ENCODE measurements at regions not wholly inside any gene's neighbourhood (a gene's known extent, or its start where the extent isn't known, plus 50 kb on each side); places are given as distances from the start of the nearest gene placed in this dataset.

DNA sequence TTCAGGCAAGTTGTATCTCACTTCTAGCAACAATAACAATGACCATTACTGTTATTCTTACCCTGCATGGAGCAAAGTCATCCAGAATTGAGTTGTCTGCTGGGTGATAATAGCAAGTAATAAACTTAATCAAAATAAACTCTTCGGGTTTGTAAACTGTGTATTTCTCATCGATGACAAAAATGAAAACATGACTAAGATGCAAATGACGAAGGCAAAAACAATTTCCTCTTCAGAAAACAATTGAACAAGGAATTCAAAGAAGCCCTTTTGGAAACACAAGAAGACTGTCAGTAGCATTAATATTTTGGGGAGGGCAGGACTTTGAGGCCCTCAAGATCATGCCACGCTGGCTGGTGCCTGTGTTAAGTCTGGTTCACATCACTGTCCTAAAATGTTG lies 232.0 kb downstream of the BTG1 start:
- TF ChIP-seq CTCF (conservative IDR thresholded peaks at IDR 0.05; ENCODE audit: low read length) (no peak), EZH2phosphoT487 (IDR thresholded peaks at IDR 0.05; ENCODE audit: borderline replicate concordance, low read depth, low read length) (no peak)
- H3K4me2 ChIP-seq (ENCODE audit: low read length): no peak overlapping the region
- POLR2A ChIA-PET: interaction anchor here (0.6 to 1.0 kb wide), 2 partner anchors 17 to 312 kb away, joined by 3 read pairs; no protein-coding TSS in a partner anchor

GRCh38 chr12:91913124-91913523 lies 232.5 kb downstream of the BTG1 start:
- BruUV-seq (replicated peaks): no TSS peak
- POLR2A ChIA-PET: interaction anchor here (0.5 to 0.7 kb wide), 2 partner anchors 701 to 1104 kb away, joined by 3 to 5 read pairs; no protein-coding TSS in a partner anchor
- intact Hi-C loops (cut with micrococcal nuclease; ENCODE audit: unreplicated experiment): no loop called here
- Histone ChIP-seq H3K79me2 (ENCODE audit: insufficient read depth, low read depth, low read length) (no peaks in the 10 kb centered on the region), H3K4me2 (ENCODE audit: low read length) (no peak overlapping the region), H3K9me2 (ENCODE audit: insufficient read depth, low read length) (no peaks in the 10 kb centered on the region), H3K27ac (ENCODE audit: low read depth, low read length, poor library complexity, severe bottlenecking) (no peak overlapping the region), H3K4me3 (ENCODE audit: low read depth, low read length, poor library complexity, severe bottlenecking) (no peak overlapping the region), H4K20me1 (ENCODE audit: insufficient read depth, low read length) (no peaks in the 10 kb centered on the region), H3K9me3 (ENCODE audit: low read length) (no peaks in the 10 kb centered on the region), H3K36me3 (ENCODE audit: insufficient read depth, low read length) (no peaks in the 10 kb centered on the region), H3K4me1 (ENCODE audit: insufficient read depth, low read length, poor library complexity, severe bottlenecking) (no peaks in the 10 kb centered on the region), H2AFZ (ENCODE audit: low read length) (no peak overlapping the region)
- DNase-seq (ENCODE audit: low spot score): no peak
- CTCF ChIA-PET (ENCODE audit: unreplicated experiment): no interaction called here
- no peak for TF ChIP-seq EZH2phosphoT487 (IDR thresholded peaks at IDR 0.05; ENCODE audit: borderline replicate concordance, low read depth, low read length)
- TF ChIP-seq CTCF (conservative IDR thresholded peaks at IDR 0.05; ENCODE audit: low read length): no peak

More for the DNA sequence above, 232.0 kb downstream of the BTG1 start:
- CTCF ChIA-PET (ENCODE audit: unreplicated experiment): no interaction called here
- H3K9me3 ChIP-seq (ENCODE audit: low read length): no peaks in the 10 kb centered on the region
- H3K79me2 ChIP-seq (ENCODE audit: insufficient read depth, low read depth, low read length): no peaks in the 10 kb centered on the region
- no peaks in the 10 kb centered on the region for H3K4me1 ChIP-seq (ENCODE audit: insufficient read depth, low read length, poor library complexity, severe bottlenecking)
- H3K27ac ChIP-seq (ENCODE audit: low read depth, low read length, poor library complexity, severe bottlenecking): no peak overlapping the region
- H3K36me3 ChIP-seq (ENCODE audit: insufficient read depth, low read length): no peaks in the 10 kb centered on the region
- H4K20me1 ChIP-seq (ENCODE audit: insufficient read depth, low read length): no peaks in the 10 kb centered on the region
- no peak for DNase-seq (ENCODE audit: low spot score)
- no peaks in the 10 kb centered on the region for H3K9me2 ChIP-seq (ENCODE audit: insufficient read depth, low read length)
- intact Hi-C loops (cut with micrococcal nuclease; ENCODE audit: unreplicated experiment): no loop called here
- BruUV-seq (replicated peaks): no TSS peak
- no peak overlapping the region for H3K4me3 ChIP-seq (ENCODE audit: low read depth, low read length, poor library complexity, severe bottlenecking)
- H2AFZ ChIP-seq (ENCODE audit: low read length): no peak overlapping the region

DNA sequence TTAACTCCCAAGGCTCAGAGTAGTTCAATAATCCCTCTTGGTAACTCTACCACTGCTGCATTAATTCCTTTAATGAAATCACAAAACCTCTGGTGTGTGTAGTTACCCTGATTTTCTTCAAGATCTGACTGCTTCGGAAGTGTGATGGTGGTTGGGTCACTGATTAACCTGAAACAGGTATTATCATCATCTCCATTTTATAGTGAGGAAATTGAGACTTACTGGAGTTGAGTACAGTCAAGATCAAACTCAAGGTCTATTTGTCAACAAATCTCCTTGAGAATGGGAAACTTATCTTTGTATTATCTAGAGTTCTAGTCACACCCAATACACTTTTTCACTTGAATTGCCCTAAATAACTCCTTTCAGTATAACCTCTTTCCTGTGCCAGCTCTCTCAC lies 233.5 kb downstream of the BTG1 start:
- CTCF ChIA-PET (ENCODE audit: unreplicated experiment): no interaction called here

More for the DNA sequence above, 233.5 kb downstream of the BTG1 start:
- Histone ChIP-seq H3K9me2 (ENCODE audit: insufficient read depth, low read length) (no peaks in the 10 kb centered on the region), H4K20me1 (ENCODE audit: insufficient read depth, low read length) (no peaks in the 10 kb centered on the region), H3K4me3 (ENCODE audit: low read depth, low read length, poor library complexity, severe bottlenecking) (no peak overlapping the region), H3K36me3 (ENCODE audit: insufficient read depth, low read length) (no peaks in the 10 kb centered on the region), H2AFZ (ENCODE audit: low read length) (no peak overlapping the region), H3K4me1 (ENCODE audit: insufficient read depth, low read length, poor library complexity, severe bottlenecking) (no peaks in the 10 kb centered on the region), H3K79me2 (ENCODE audit: insufficient read depth, low read depth, low read length) (no peaks in the 10 kb centered on the region), H3K4me2 (ENCODE audit: low read length) (no peak overlapping the region), H3K27ac (ENCODE audit: low read depth, low read length, poor library complexity, severe bottlenecking) (no peak overlapping the region), H3K9me3 (ENCODE audit: low read length) (no peaks in the 10 kb centered on the region)
- intact Hi-C loops (cut with micrococcal nuclease; ENCODE audit: unreplicated experiment): no loop called here
- DNase-seq (ENCODE audit: low spot score): no peak
- POLR2A ChIA-PET: no interaction called here
- TF ChIP-seq EZH2phosphoT487 (IDR thresholded peaks at IDR 0.05; ENCODE audit: borderline replicate concordance, low read depth, low read length) (no peak), CTCF (conservative IDR thresholded peaks at IDR 0.05; ENCODE audit: low read length) (no peak)
- BruUV-seq (replicated peaks): no TSS peak
